ENCODE measurements at regions not wholly inside any gene's neighbourhood (a gene's known extent, or its start where the extent isn't known, plus 50 kb on each side); places are given as distances from the start of the nearest gene placed in this dataset.
"Not testable (repeated sequence)": the region's sequence is repeated elsewhere in the genome, so short reads cannot be mapped to it uniquely, and the experiment has no call there.

- no peak for DNase-seq
These were observed 307.3 kb downstream of the RAPGEF2 start for GRCh38 chr4:159410076-159410777.

GRCh38 chr4:159410891-159411290 is 308.0 kb downstream of the RAPGEF2 start:
- no peak for DNase-seq

- no peak for DNase-seq
These were observed 310.5 kb downstream of the RAPGEF2 start for GRCh38 chr4:159413306-159413943.

- no peak for DNase-seq
These were observed 311.4 kb downstream of the RAPGEF2 start for GRCh38 chr4:159414305-159414704.

- DNase-seq = no peak
These were observed 313.2 kb downstream of the RAPGEF2 start for GRCh38 chr4:159416073-159416472.

GRCh38 chr4:159416996-159417395 is 314.1 kb downstream of the RAPGEF2 start:
- DNase-seq = no peak

- DNase-seq = no peak
These were observed 317.5 kb downstream of the RAPGEF2 start for GRCh38 chr4:159420162-159421057.

- DNase-seq = not testable (repeated sequence)
These were observed 318.2 kb downstream of the RAPGEF2 start for GRCh38 chr4:159421058-159421419.

- no peak for DNase-seq
These were observed 319.1 kb downstream of the RAPGEF2 start for GRCh38 chr4:159422019-159422418.

- DNase-seq = no peak
These were observed 319.7 kb downstream of the RAPGEF2 start for GRCh38 chr4:159422626-159423025.

- no peak for DNase-seq
These were observed 322.9 kb downstream of the RAPGEF2 start for GRCh38 chr4:159425737-159426305.

- DNase-seq = no peak
These were observed 325.4 kb downstream of the RAPGEF2 start for GRCh38 chr4:159428293-159428692.

- peak; percentile 3 for DNase-seq
These were observed 326.3 kb downstream of the RAPGEF2 start for GRCh38 chr4:159428975-159429692.

- DNase-seq = no peak
These were observed 326.8 kb downstream of the RAPGEF2 start for GRCh38 chr4:159429693-159430035.

- no peak for DNase-seq
These were observed 328.0 kb downstream of the RAPGEF2 start for GRCh38 chr4:159430896-159431295.

GRCh38 chr4:159432436-159432835 is 329.6 kb downstream of the RAPGEF2 start:
- no peak for DNase-seq

- no peak for DNase-seq
These were observed 330.5 kb downstream of the RAPGEF2 start for GRCh38 chr4:159433337-159433736.

- no peak for DNase-seq
These were observed 331.4 kb downstream of the RAPGEF2 start for GRCh38 chr4:159434114-159434870.

- DNase-seq = no peak
These were observed 332.0 kb downstream of the RAPGEF2 start for GRCh38 chr4:159434871-159435241.

- DNase-seq = no peak
These were observed 332.7 kb downstream of the RAPGEF2 start for GRCh38 chr4:159435561-159436023.

- DNase-seq = no peak
These were observed 341.1 kb downstream of the RAPGEF2 start for GRCh38 chr4:159443975-159444374.

GRCh38 chr4:159444678-159445077 is 341.8 kb downstream of the RAPGEF2 start:
- DNase-seq = no peak
